ENCODE measurements at regions not wholly inside any gene's neighbourhood (a gene's known extent, or its start where the extent isn't known, plus 50 kb on each side); places are given as distances from the start of the nearest gene placed in this dataset.
A peak's percentile ranks its signal among the peaks of the same experiment; 100 is the strongest.

DNA sequence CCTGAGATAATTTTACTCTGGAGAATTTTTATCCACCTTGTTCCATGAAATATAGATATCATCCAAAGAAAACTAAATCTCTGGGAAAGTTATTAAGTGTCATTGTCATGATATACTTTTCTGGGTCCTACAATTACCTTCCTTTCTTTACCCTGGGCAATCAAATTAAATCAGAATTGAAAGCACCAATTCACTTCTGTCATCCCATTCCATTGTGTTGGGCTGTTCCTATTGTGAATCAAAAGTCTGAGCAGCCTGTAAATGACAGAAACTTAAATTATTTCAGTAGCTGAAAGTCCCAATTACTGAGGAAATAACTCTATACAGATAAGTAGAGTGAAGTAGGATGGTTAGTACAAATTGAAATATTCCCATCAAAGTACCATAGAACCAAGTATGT, 1284.2 kb downstream of the EFNB2 start:
- TF ChIP-seq, protein P1, sequence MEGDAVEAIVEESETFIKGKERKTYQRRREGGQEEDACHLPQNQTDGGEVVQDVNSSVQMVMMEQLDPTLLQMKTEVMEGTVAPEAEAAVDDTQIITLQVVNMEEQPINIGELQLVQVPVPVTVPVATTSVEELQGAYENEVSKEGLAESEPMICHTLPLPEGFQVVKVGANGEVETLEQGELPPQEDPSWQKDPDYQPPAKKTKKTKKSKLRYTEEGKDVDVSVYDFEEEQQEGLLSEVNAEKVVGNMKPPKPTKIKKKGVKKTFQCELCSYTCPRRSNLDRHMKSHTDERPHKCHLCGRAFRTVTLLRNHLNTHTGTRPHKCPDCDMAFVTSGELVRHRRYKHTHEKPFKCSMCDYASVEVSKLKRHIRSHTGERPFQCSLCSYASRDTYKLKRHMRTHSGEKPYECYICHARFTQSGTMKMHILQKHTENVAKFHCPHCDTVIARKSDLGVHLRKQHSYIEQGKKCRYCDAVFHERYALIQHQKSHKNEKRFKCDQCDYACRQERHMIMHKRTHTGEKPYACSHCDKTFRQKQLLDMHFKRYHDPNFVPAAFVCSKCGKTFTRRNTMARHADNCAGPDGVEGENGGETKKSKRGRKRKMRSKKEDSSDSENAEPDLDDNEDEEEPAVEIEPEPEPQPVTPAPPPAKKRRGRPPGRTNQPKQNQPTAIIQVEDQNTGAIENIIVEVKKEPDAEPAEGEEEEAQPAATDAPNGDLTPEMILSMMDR (IDR thresholded peaks at IDR 0.05; ENCODE audit: control insufficient read depth, extremely low read depth, insufficient read depth) = no peak
- H3K4me3 ChIP-seq (ENCODE audit: low read depth, low read length) = no peak overlapping the region
- DNase-seq (ENCODE audit: low read depth) = no peak

DNA sequence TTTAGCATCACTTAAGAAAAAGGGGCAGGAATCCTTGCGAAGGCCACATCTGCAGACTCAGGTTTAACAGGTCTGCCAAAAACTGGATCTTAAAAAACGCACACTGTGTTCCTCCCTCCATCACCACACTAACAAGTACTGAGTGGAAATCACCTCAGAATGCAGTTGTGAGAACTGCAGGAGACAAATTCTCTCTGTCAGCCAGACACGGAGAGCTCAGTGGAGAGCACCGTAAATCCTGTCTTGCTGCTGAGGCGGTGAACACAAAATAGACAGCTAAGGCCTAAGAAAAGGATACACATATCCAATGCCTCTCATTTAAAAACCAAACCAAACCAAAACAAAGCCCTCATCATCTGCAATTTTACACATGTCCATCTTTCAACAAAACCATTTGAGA, 1287.6 kb downstream of the EFNB2 start:
- TF ChIP-seq, protein P1 (IDR thresholded peaks at IDR 0.05; ENCODE audit: control insufficient read depth, extremely low read depth, insufficient read depth) = no peak
- no peak overlapping the region for H3K4me3 ChIP-seq (ENCODE audit: low read depth, low read length)
- no peak for DNase-seq (ENCODE audit: low read depth)

DNA sequence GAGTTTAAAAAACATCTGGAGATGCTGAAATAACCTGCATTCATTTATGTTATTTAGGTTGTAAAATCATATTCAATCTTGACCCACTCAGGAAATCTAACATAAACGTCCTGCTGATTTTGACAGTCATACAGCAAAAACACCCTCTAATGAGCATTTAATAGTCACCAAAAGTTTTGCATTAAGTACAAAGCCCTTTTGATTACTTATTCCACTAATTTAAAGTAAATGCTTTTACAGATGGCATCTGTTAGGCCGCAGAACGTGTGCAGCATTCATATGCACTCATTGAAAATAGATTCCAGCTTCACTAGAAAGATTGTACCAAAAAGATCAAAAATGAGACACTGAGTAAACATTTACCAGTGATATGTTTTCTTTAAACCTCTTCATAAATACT, 1295.1 kb downstream of the EFNB2 start:
- no peak overlapping the region for H3K4me3 ChIP-seq (ENCODE audit: low read depth, low read length)
- TF ChIP-seq, protein P1 (IDR thresholded peaks at IDR 0.05; ENCODE audit: control insufficient read depth, extremely low read depth, insufficient read depth) = no peak
- no peak for DNase-seq (ENCODE audit: low read depth)

DNA sequence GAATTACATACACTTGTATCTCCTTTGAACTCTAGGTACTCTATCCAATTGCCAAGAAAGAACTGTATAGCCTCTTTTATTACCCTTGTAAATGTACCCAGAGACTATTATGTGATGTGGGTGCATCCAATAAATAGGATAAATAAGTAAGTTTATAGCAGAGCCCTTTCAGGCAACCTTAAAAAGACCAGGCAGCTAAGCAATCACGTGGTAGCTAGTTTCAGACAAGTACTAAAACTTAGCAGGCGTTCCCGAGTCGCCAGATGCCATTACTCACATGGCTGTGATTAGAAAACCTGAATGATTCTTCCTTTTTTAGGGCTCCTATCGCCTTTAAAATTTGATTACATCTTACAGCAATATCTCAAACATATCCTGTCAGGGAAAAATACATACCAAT, 1303.0 kb downstream of the EFNB2 start:
- no peak overlapping the region for H3K4me3 ChIP-seq (ENCODE audit: low read depth, low read length)
- peak; percentile 13 for DNase-seq (ENCODE audit: low read depth)
- TF ChIP-seq, protein P1 (IDR thresholded peaks at IDR 0.05; ENCODE audit: control insufficient read depth, extremely low read depth, insufficient read depth) = no peak

DNA sequence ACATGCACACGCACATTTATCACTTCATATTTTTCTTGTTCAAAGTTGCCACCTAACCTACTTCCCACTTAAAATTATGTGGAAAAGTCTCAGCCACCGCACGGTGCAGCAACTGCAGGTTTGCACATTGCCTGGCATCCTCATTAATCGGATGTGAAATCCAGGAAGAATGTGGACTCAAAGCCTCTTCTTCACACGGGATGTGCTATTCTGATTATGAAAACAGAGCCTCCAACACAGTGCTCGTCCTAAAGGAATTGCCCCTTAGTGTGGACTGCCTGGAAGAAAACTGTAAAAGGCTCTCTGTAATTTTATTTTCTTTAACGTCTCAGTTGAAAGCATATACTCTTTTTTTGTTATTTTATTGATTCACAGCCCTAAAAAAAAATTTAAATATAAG, 1303.5 kb downstream of the EFNB2 start:
- no peak for DNase-seq (ENCODE audit: low read depth)
- H3K4me3 ChIP-seq (ENCODE audit: low read depth, low read length) = no peak overlapping the region
- TF ChIP-seq, protein P1 (IDR thresholded peaks at IDR 0.05; ENCODE audit: control insufficient read depth, extremely low read depth, insufficient read depth) = no peak

DNA sequence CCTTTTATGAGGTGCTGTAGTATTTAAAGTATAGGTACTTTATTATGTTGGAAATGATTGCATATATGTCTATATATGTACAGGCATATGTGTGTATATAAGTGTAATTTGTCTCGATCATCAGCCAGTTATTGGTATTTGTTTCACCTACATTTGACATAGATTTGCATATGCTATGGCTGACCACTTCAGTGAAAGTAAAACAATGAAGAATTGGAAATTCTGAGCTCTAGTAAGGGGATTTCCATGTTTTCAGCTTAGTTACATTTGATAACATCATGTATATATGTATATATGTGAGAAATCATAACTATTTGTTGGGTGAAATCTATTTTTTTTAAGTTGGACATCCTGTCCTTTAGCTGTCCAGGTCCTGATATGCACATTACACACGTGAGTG, 1303.9 kb downstream of the EFNB2 start:
- H3K4me3 ChIP-seq (ENCODE audit: low read depth, low read length) = no peak overlapping the region
- no peak for DNase-seq (ENCODE audit: low read depth)
- TF ChIP-seq, protein P1 (IDR thresholded peaks at IDR 0.05; ENCODE audit: control insufficient read depth, extremely low read depth, insufficient read depth) = no peak

DNA sequence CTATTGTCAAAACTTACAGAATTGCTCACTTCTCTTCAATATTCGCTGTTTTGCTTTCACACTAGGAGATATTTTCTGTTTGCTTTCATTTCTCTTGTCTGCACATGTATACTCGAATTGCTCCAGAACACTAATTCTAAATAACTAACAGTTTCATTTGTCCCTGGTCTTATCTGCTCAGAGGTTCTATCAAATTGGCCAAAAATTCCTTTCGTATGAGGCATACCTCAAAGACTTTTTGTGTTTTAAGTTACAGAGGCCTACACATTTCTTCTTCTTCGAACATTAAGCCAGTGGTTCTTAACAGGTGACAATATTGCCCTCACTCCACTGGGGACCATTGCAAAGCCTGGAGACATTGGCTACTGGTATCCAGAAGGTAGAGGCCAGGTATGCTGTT, 1314.6 kb downstream of the EFNB2 start:
- no peak for DNase-seq (ENCODE audit: low read depth)
- no peak overlapping the region for H3K4me3 ChIP-seq (ENCODE audit: low read depth, low read length)
- TF ChIP-seq, protein P1 (IDR thresholded peaks at IDR 0.05; ENCODE audit: control insufficient read depth, extremely low read depth, insufficient read depth) = no peak

Data from LNCaP clone FGC (cell line).